Right lobe of liver (tissue), 6 donors: ENCODE measurements at regions not wholly inside any gene's neighbourhood (a gene's known extent, or its start where the extent isn't known, plus 50 kb on each side); places are given as distances from the start of the nearest gene placed in this dataset.

ENCODE experiments used
- ATAC-seq, 4 donors: fragments of 200-7000 bp; cut with Tn5 transposase; one replicate each; pipeline ENCODE4 v1.9.1; 2020; ENCODE audit warnings: mild to moderate bottlenecking in 4 of 4, moderate library complexity in 4 of 4
- DNase-seq, 3 donors: peaks; one replicate each; pipeline ENCODE4 v3.0.0-alpha.2; 2020
- H3K27ac ChIP-seq, 3 donors: fragments of 200-600 bp; one replicate each; pipeline ENCODE4 v1.8.0; 2022
- H3K27me3 ChIP-seq, 2 donors: fragments of 200-600 bp; one replicate each; pipeline ENCODE4 v1.8.0; 2022
- H3K36me3 ChIP-seq, 4 donors: fragments of 200-600 bp; sonication (generic) in 1 of 4; one replicate each; pipeline versions ENCODE4 v1.5.1 to v1.8.0; 2017 to 2022; ENCODE audit warnings: control low read depth in 1 of 4
- H3K4me1 ChIP-seq, 4 donors: fragments of 200-600 bp; sonication (generic) in 1 of 4; one replicate each; pipeline versions ENCODE4 v1.5.1 to v1.8.0; 2017 to 2022; ENCODE audit warnings: control low read depth in 1 of 4
- H3K4me3 ChIP-seq, 3 donors: fragments of 200-600 bp; one replicate each; pipeline ENCODE4 v1.8.0; 2022
- H3K9me3 ChIP-seq, 4 donors: fragments of 200-600 bp; sonication (generic) in 1 of 4; one replicate each; pipeline versions ENCODE4 v1.5.1 to v1.8.0; 2017 to 2022; ENCODE audit warnings: control low read depth in 1 of 4
- CTCF ChIP-seq, 4 donors: fragments of 200-600 bp in 3 of 4; fragments of 450-650 bp in 1 of 4; IDR thresholded peaks; one replicate each; pipeline versions ENCODE4 v1.5.1 to v1.8.0; 2016 to 2022; ENCODE audit warnings: antibody characterized with exemption in 4 of 4, mild to moderate bottlenecking in 2 of 4
- POLR2A ChIP-seq: fragments of 450-650 bp; IDR thresholded peaks from one replicate; pipeline ENCODE4 v1.6.1; 2017; ENCODE audit warnings: antibody characterized with exemption, mild to moderate bottlenecking
- WGBS: methylation state at CpG from one replicate; pipeline ENCODE4 v1.1.6; 2018; ENCODE audit warnings: low coverage, low lambda C conversion rate; ENCODE audit not compliant: insufficient coverage; ENCODE audit errors: missing lambda C conversion rate; 5-methylcytosine and 5-hydroxymethylcytosine counted together
- intact Hi-C, 2 donors: fragments of 100-400 bp; cut with DNase I; formaldehyde crosslinking; loops; one replicate each; pipeline versions ENCODE4 v1.11.2 to v1.14.1; 2022
- donor health status: DM: no; HTN: yes; CAD: no.
- donor health status: DM: no; HTN: no; CAD: no.
- donor health status: DM: no; HTN: no; CAD: no.
- donor health status: DM: no; HTN: yes; CAD: no.
- donor health status: DM: no; HTN: yes; CAD: no.

GRCh38 chr4:179492260-179493080 lies 2050.2 kb upstream of the AGA start:
- no peak overlapping the region for H3K4me3 ChIP-seq
- intact Hi-C loops, result no loop called here
- no peaks in the 10 kb centered on the region for H3K9me3 ChIP-seq
- TF ChIP-seq CTCF (IDR thresholded peaks at IDR 0.05), result no peak
- no peak for TF ChIP-seq POLR2A
- H3K36me3 ChIP-seq, result no peaks in the 10 kb centered on the region
- DNase-seq (no peak), ATAC-seq (no peak)
- H3K27ac ChIP-seq, result no peak overlapping the region
- no peaks in the 10 kb centered on the region for H3K27me3 ChIP-seq
- WGBS, result 54% methylated on average over 3 of the region's 3 CpGs
- H3K4me1 ChIP-seq, result no peaks in the 10 kb centered on the region

DNA sequence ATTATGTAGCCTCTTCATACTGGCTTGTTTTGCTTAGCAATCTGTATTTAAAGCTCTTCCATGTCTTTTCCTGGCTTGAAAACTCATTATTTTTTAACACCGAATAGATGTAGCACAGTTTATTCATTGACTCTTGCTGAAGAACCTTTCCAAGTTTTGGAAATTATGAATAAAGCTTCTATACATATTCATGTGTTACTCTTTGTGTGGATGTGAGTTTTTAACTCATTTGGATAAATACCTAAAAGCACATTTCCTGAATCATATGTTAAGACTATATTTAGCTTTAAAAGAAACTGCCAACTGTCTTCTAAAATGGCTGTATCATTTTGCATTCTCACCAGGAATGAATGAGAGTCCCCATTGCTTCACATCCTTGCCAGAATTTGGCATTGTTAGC lies 2061.7 kb upstream of the AGA start:
- H3K27ac ChIP-seq, result no peak overlapping the region
- H3K36me3 ChIP-seq, result no peaks in the 10 kb centered on the region
- no peak overlapping the region for H3K4me3 ChIP-seq
- intact Hi-C loops, result no loop called here
- 56% methylated on average over 1 of the region's 1 CpG for WGBS
- no peak for ATAC-seq
- H3K4me1 ChIP-seq, result no peaks in the 10 kb centered on the region
- no peaks in the 10 kb centered on the region for H3K27me3 ChIP-seq
- TF ChIP-seq CTCF (IDR thresholded peaks at IDR 0.05), result no peak
- TF ChIP-seq POLR2A, result no peak
- DNase-seq, result no peak
- H3K9me3 ChIP-seq, result no peaks in the 10 kb centered on the region

- ATAC-seq, result no peak
- H3K4me1 ChIP-seq, result no peaks in the 10 kb centered on the region
- no peaks in the 10 kb centered on the region for H3K27me3 ChIP-seq
- 38% methylated on average over 1 of the region's 1 CpG for WGBS
- H3K4me3 ChIP-seq, result no peak overlapping the region
- H3K36me3 ChIP-seq, result no peaks in the 10 kb centered on the region
- no peak for DNase-seq
- H3K9me3 ChIP-seq, result no peaks in the 10 kb centered on the region
- TF ChIP-seq CTCF (IDR thresholded peaks at IDR 0.05) (no peak), POLR2A (no peak)
- no peak overlapping the region for H3K27ac ChIP-seq
- intact Hi-C loops, result no loop called here
Measured at GRCh38 chr4:179509489-179509888, 2067.3 kb upstream of the AGA start.

- H3K27me3 ChIP-seq, result no peaks in the 10 kb centered on the region
- intact Hi-C loops, result no loop called here
- 63% methylated on average over 2 of the region's 2 CpGs for WGBS
- no peak for DNase-seq
- no peak overlapping the region for H3K4me3 ChIP-seq
- H3K36me3 ChIP-seq, result no peaks in the 10 kb centered on the region
- H3K9me3 ChIP-seq, result peaks cover 0 to under 1% (median 0%) of the 10 kb centered on the region in 4 donors
- H3K4me1 ChIP-seq, result no peaks in the 10 kb centered on the region
- no peak for ATAC-seq
- no peak for TF ChIP-seq CTCF (IDR thresholded peaks at IDR 0.05)
- no peak for TF ChIP-seq POLR2A
- no peak overlapping the region for H3K27ac ChIP-seq
Measured at GRCh38 chr4:179521952-179522351, 2079.7 kb upstream of the AGA start.
